ENCODE measurements at regions not wholly inside any gene's neighbourhood (a gene's known extent, or its start where the extent isn't known, plus 50 kb on each side); places are given as distances from the start of the nearest gene placed in this dataset.
A peak's percentile ranks its signal among the peaks of the same experiment; 100 is the strongest.

DNA sequence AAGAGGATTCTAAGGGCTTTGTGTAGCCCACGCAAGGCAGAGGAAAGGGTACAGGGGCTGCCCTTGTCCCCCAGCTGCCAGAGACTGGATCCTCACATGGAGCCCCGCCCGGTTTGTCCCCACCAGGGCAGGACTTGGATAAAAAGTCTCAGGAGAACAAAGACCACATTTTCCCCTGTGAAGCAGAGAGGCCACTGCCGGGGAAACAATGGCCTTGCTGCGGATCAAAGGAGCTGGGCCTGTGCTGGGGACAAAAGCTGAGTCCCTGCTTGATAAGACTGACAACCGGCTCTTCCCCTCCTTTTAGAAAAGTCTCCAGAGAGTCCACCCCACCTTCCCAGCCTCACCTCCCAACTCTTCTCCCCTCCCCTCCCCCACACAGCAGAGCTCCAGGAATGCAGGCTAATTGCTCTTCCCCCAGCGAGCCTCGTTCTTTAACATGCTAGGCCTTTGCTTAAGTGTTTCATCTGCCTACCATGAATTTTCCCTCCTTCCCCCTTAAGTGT, 142.4 kb downstream of the PLPP3 start (continued):
- TF ChIP-seq FOXA1 (IDR thresholded peaks at IDR 0.05) (no peak), FOXA1 (CRISPR knock-in tag; IDR thresholded peaks at IDR 0.05) (peak; percentile 30; the same call in 1 of the 2 replicates), ZNF788 (CRISPR knock-in tag; IDR thresholded peaks at IDR 0.05; ENCODE audit: borderline replicate concordance) (peak; percentile 78; the same call in 1 of the 2 replicates), PHF21A (CRISPR knock-in tag; IDR thresholded peaks at IDR 0.05) (peak; percentile 78), ETV6 (CRISPR knock-in tag; conservative IDR thresholded peaks at IDR 0.05) (no peak), ZFP37 (CRISPR knock-in tag; IDR thresholded peaks at IDR 0.05; ENCODE audit: borderline replicate concordance) (no peak), ZFP41 (CRISPR knock-in tag; IDR thresholded peaks at IDR 0.05; ENCODE audit: borderline replicate concordance) (no peak), RCOR2 (CRISPR knock-in tag; IDR thresholded peaks at IDR 0.05) (0 out of 2 replicates have a peak, but pooled peaks have one; percentile 74), SOX6 (IDR thresholded peaks at IDR 0.05) (no peak), SOX6 (CRISPR knock-in tag; IDR thresholded peaks at IDR 0.05) (peak; percentile 100), ZNF431 (CRISPR knock-in tag; IDR thresholded peaks at IDR 0.05; ENCODE audit: borderline replicate concordance, low read depth) (no peak), MED1 (CRISPR knock-in tag; IDR thresholded peaks at IDR 0.05) (peak; percentile 73), ZFX (CRISPR knock-in tag; IDR thresholded peaks at IDR 0.05; ENCODE audit: low read depth) (peak; percentile 71), MAZ (IDR thresholded peaks at IDR 0.05; ENCODE audit: borderline replicate concordance, low read depth, low read length) (no peak), MAZ (CRISPR knock-in tag; IDR thresholded peaks at IDR 0.05; ENCODE audit: low read depth) (peak; percentile 68; the same call in 1 of the 2 replicates), ZNF564 (CRISPR knock-in tag; IDR thresholded peaks at IDR 0.05) (no peak), DPF2 (CRISPR knock-in tag; IDR thresholded peaks at IDR 0.05; ENCODE audit: borderline replicate concordance, low read depth) (peak; percentile 53; the same call in 1 of the 2 replicates), SMAD1 (CRISPR knock-in tag; IDR thresholded peaks at IDR 0.05; ENCODE audit: borderline replicate concordance, low read depth) (no peak), RAD21 (CRISPR knock-in tag; IDR thresholded peaks at IDR 0.05) (no peak), ZNF331 (CRISPR knock-in tag; IDR thresholded peaks at IDR 0.05) (peak; percentile 68; the same call in 1 of the 2 replicates), MTA1 (CRISPR knock-in tag; IDR thresholded peaks at IDR 0.05; ENCODE audit: borderline replicate concordance) (peak; percentile 92; the same call in 1 of the 2 replicates), ZBTB38 (CRISPR knock-in tag; IDR thresholded peaks at IDR 0.05) (peak; percentile 15; the same call in 1 of the 2 replicates), HNF4G (IDR thresholded peaks at IDR 0.05; ENCODE audit: borderline replicate concordance, low read depth, low read length) (peak; percentile 73; the same call in 1 of the 2 replicates), HNF4G (CRISPR knock-in tag; IDR thresholded peaks at IDR 0.05; ENCODE audit: borderline replicate concordance, low read depth) (peak; percentile 31; the same call in 1 of the 2 replicates), GATAD2A (CRISPR knock-in tag; IDR thresholded peaks at IDR 0.05) (peak; percentile 90)
- TF ChIP-seq, protein P1, sequence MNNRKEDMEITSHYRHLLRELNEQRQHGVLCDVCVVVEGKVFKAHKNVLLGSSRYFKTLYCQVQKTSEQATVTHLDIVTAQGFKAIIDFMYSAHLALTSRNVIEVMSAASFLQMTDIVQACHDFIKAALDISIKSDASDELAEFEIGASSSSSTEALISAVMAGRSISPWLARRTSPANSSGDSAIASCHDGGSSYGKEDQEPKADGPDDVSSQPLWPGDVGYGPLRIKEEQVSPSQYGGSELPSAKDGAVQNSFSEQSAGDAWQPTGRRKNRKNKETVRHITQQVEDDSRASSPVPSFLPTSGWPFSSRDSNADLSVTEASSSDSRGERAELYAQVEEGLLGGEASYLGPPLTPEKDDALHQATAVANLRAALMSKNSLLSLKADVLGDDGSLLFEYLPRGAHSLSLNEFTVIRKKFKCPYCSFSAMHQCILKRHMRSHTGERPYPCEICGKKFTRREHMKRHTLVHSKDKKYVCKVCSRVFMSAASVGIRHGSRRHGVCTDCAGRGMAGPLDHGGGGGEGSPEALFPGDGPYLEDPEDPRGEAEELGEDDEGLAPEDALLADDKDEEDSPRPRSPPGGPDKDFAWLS (CRISPR knock-in tag; IDR thresholded peaks at IDR 0.05; ENCODE audit: borderline replicate concordance) = no peak
- TF ChIP-seq, protein P2, sequence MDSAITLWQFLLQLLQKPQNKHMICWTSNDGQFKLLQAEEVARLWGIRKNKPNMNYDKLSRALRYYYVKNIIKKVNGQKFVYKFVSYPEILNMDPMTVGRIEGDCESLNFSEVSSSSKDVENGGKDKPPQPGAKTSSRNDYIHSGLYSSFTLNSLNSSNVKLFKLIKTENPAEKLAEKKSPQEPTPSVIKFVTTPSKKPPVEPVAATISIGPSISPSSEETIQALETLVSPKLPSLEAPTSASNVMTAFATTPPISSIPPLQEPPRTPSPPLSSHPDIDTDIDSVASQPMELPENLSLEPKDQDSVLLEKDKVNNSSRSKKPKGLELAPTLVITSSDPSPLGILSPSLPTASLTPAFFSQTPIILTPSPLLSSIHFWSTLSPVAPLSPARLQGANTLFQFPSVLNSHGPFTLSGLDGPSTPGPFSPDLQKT (CRISPR knock-in tag; IDR thresholded peaks at IDR 0.05; ENCODE audit: borderline replicate concordance) = no peak
- TF ChIP-seq, protein P3, sequence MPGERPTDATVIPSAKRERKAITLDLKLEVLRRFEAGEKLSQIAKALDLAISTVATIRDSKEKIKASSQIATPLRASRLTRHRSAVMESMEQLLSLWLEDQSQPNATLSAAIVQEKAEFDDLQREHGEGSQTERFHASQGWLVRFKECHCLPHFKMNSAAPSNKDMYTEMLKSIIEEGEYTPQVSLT (CRISPR knock-in tag; IDR thresholded peaks at IDR 0.05; ENCODE audit: borderline replicate concordance, low read depth) = no peak
- TF ChIP-seq, protein P4, sequence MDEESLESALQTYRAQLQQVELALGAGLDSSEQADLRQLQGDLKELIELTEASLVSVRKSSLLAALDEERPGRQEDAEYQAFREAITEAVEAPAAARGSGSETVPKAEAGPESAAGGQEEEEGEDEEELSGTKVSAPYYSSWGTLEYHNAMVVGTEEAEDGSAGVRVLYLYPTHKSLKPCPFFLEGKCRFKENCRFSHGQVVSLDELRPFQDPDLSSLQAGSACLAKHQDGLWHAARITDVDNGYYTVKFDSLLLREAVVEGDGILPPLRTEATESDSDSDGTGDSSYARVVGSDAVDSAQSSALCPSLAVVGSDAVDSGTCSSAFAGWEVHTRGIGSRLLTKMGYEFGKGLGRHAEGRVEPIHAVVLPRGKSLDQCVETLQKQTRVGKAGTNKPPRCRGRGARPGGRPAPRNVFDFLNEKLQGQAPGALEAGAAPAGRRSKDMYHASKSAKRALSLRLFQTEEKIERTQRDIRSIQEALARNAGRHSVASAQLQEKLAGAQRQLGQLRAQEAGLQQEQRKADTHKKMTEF (CRISPR knock-in tag; IDR thresholded peaks at IDR 0.05) = peak; percentile 34; the same call in 1 of the 2 replicates
